ENCODE measurements at regions not wholly inside any gene's neighbourhood (a gene's known extent, or its start where the extent isn't known, plus 50 kb on each side); places are given as distances from the start of the nearest gene placed in this dataset.

DNA sequence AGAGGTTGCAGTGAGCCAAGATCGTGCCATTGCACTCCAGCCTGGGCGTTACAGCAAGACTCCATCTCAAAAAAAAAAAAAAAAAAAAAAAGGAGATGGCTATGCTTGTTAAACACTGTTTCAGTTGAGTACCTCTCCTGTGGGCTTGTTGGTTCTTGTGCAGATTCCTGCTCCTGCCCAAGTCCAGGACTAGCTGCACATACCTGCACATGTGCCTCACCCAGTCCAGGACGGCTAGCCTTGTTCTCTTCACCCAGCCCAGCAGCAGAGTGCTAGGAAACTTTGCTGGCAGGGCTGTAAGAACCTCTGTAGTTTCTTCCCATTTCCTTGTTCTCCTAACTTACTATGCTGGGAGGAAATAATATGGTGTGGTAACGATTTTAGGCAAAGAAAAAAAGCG lies 234.1 kb upstream of the DMRT1 start:
- TF ChIP-seq, protein P1, sequence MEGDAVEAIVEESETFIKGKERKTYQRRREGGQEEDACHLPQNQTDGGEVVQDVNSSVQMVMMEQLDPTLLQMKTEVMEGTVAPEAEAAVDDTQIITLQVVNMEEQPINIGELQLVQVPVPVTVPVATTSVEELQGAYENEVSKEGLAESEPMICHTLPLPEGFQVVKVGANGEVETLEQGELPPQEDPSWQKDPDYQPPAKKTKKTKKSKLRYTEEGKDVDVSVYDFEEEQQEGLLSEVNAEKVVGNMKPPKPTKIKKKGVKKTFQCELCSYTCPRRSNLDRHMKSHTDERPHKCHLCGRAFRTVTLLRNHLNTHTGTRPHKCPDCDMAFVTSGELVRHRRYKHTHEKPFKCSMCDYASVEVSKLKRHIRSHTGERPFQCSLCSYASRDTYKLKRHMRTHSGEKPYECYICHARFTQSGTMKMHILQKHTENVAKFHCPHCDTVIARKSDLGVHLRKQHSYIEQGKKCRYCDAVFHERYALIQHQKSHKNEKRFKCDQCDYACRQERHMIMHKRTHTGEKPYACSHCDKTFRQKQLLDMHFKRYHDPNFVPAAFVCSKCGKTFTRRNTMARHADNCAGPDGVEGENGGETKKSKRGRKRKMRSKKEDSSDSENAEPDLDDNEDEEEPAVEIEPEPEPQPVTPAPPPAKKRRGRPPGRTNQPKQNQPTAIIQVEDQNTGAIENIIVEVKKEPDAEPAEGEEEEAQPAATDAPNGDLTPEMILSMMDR (IDR thresholded peaks at IDR 0.05; ENCODE audit: low read depth, low read length) = no peak
- TF ChIP-seq EZH2phosphoT487 (IDR thresholded peaks at IDR 0.05; ENCODE audit: low read depth) = no peak

All from OCI-LY3 (cell line).